ENCODE measurements at regions not wholly inside any gene's neighbourhood (a gene's known extent, or its start where the extent isn't known, plus 50 kb on each side); places are given as distances from the start of the nearest gene placed in this dataset.

DNA sequence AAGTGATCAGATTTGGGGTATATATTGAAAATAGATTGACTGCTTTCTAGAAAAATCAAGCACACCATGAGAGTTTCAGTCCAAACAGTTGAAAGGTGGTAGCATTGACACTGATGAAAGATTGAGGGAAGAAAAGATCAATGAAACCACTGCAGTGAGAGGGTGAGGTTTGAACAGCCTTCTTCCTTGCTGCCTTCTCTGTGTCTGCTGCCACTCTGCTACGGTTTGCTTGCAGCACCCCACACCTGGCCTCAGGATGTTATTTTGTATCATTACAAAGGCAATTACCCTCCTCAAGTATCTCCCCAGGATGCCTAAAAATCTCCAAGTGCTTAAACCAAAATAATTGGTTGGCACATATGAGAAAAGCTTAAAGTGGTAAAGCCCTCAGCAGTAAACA lies 683.6 kb upstream of the ARPP21 start:
- DNase-seq (ENCODE audit: low read depth, low spot score): no peak

DNA sequence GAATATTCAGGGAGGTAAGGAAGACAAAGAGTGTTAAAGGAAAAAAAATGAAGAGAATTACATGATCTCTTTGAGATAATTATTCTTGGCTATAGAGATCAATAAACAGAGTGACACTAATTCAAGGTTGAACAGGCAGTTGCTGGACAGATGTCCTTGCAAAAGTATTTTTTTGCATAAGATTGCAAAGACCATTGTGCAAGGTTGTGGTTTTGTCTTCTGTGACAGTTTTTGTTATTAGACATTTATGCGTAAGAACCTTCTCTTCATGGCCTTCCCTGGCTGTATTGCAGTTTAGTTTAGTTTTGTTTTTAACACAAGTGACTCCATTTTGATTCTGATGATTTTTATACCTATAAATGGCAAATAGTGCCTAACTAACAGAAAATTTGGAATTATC lies 682.8 kb upstream of the ARPP21 start:
- no peak for DNase-seq (ENCODE audit: low read depth, low spot score)

GRCh38 chr3:34957677-34958076 lies 681.6 kb upstream of the ARPP21 start:
- DNase-seq (ENCODE audit: low read depth, low spot score): no peak

- no peak for DNase-seq (ENCODE audit: low read depth, low spot score)
Measured at GRCh38 chr3:34969513-34969912, 669.8 kb upstream of the ARPP21 start.

DNA sequence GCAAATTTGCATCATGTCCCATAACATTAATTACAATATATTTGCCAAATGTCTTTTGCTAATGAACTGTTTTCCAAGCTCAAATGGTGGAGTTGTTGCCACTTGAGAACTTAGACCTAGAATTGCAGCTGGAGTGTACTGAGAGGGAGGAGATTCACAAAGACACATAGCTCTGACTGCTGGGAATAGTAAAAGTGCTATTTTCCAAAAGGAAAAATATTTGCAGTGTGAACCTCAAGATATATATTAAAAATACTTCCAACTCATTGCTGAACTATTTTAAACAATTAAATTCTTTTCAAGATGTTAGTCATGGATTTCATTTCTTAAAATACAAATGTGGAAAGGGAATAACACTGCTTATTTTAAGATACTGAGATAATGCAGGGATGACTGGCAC lies 666.8 kb upstream of the ARPP21 start:
- no peak for DNase-seq (ENCODE audit: low read depth, low spot score)

DNA sequence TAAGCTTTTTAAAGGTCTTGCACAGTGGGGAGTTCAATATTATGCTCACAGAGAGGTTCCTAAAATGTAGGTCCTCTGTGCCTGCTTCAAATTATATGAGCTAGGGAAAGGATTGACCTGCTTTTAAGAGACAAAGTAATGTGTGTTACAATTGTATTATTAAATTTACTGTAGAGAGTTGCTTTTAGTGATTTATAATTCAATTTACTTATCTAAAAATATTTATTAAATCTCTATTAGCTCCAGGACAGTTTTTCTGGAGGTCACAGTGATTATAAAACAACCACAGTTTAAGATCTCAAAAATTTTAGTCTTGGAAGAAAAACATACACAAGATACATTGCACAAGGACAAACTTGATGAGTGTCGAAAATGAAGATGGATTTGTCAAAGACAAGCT lies 665.7 kb upstream of the ARPP21 start:
- no peak for DNase-seq (ENCODE audit: low read depth, low spot score)

DNA sequence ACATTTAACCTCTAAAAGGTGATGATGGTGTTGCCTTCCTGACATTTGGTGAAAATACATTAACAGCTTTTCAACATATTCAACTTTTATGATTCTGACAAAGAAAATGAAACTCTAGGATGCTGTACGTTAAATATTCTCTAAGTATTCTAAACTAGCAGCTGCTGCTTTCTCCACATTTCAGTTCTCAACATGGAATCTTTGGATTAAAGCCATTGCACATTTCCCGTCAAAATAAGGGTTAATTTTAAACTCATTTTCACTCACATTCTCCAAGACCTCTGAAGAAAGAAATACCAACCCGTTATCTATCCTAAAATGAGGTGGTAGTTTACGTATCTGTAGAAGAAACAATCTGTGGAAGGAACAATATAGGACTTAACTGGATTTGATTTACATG lies 655.7 kb upstream of the ARPP21 start:
- DNase-seq (ENCODE audit: low read depth, low spot score): no peak

- DNase-seq (ENCODE audit: low read depth, low spot score): no peak
Measured at GRCh38 chr3:34988296-34988695, 651.0 kb upstream of the ARPP21 start.

DNA sequence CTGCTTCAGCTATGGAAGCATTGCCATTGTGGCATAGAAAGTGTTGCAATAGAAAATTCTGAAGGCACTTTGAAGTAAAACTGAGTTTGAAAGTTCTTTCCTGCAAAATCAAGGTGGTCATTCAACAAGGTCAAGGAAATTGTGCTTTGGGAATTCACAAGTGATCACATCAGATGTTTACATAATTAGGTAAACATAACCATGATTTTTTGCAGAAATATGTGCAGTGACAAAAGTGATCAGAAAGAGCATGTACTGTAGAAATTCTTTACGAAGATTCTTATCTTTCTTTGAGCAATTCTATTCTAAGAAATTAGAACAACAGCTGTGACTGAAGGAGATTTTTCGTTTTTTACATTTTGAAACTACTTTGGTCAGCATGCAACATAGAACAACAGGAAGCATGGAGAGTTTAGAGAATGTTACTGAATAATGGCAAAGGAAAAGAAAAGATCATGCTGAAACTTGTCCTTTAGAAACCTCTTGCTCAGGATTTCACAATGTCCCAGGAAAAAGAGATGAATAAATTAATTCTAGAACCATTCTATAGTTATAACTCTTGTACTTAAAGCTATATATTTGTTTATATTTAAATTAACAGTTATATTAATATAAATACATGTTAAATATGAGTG lies 643.4 kb upstream of the ARPP21 start:
- DNase-seq (ENCODE audit: low read depth, low spot score): no peak

DNA sequence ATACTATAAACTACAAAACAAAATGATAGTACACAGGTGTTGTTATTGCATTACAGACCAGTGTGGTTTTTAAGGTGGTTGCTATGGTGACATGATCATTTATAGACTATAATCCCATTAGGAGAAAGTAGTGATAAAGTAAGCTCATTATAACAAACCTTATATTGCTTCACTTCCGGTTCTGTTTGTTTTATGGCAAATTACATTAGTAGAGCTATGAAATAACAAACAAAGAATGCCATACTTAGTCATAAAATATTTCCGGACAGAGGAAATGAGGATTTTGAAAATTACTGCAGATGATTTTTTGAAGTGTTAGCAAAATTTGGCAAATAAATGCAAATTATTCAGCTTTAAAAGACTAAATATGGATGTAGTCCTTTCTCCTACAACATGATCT lies 640.4 kb upstream of the ARPP21 start:
- DNase-seq (ENCODE audit: low read depth, low spot score): no peak

DNA sequence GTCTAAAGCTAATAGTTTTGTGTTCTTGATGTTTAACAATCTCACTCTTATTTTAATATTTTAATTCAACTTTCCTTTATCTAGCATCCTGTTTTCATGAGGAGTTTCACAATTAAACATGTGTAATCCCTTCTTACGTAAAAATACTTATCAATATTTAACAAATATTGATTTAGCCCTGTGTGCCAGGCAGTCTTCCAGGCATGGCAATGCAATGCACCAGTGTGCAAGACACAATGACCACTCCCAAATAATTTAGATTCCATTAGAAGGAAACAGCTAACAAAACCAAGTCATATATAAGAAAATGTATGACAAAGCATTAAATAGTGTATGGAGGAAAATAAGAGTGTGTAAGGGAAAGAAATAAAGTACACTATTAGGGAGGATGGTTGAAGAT lies 627.1 kb upstream of the ARPP21 start:
- DNase-seq (ENCODE audit: low read depth, low spot score): no peak

DNA sequence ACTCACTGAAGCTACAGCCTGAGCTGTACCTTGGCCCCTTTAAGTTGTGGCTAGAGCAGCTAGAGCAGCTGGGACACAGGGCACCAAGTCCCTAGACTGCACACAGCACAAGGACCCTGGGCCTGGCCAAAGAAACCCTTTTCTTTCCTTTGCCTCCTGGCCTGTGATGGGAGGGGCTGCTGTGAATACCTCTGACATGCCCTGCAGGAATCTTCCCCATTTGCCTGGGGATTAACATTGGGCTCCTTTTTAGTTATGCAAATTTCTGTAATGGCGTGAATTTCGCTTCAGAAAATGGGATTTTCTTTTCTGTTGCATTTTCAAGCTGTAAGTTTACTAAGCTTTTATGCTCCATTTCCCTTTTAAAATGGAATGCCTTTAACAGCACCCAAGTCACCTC lies 611.2 kb upstream of the ARPP21 start:
- DNase-seq (ENCODE audit: low read depth, low spot score): no peak

- DNase-seq (ENCODE audit: low read depth, low spot score): no peak
Measured at GRCh38 chr3:35042210-35042991, 596.9 kb upstream of the ARPP21 start.

DNA sequence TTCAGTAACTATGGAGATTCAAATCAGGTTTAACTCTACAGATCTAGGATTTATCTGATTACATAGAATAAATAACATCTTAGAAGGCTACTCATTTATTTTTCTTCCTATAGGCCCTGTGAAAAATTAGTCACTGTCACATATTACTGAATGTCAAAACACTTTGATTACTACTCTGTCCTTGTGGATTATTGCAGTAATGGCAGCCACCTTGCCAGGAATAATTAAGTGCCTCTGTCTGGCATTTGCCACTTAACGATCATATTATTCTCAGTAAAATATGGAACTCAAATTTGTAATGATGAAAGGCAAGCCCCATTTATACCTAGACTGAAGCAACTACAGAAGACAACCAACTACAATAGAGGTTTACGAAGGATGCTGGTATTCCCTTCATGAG lies 596.3 kb upstream of the ARPP21 start:
- no peak for DNase-seq (ENCODE audit: low read depth, low spot score)

DNA sequence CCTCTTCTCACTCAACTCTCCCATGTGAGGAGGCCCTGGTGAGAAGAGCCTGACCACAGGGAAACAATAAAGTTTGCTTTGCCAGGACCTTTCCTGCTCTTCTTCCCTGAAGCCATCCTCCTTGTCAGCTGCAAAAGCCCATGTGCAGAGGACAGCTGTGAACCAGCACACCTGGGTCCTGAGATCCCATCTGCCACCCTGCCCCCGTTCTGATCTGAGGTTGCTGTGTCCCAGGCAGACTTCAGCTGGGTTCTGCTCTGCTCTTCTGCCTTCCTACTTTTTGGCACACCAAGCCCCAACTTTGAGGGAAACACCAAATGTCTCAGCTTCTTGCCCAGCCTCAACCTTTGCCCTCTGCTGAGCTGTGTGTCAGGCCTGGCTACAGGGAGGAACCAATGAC lies 595.1 kb upstream of the ARPP21 start:
- no peak for DNase-seq (ENCODE audit: low read depth, low spot score)

- DNase-seq (ENCODE audit: low read depth, low spot score): no peak
Measured at GRCh38 chr3:35045118-35045517, 594.2 kb upstream of the ARPP21 start.

DNA sequence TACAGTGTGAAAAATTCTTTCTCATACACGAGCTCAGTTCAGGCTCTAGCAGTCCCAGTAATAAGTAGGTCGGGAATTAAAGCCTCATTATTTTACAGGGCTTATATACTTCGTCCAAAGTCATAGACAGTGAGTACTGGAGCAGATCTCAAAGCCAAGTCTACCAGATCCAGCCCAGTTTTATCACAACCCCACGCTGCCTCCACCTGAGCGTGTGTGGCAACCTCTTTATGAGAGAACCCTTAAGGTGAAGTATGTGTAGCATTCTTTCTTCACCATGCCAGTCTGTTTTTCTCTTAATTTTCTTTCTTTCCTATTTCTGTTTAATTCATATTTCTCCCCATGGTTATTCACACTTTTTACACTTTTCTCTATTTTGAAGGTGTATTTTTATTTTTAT lies 574.6 kb upstream of the ARPP21 start:
- DNase-seq (ENCODE audit: low read depth, low spot score): no peak

DNA sequence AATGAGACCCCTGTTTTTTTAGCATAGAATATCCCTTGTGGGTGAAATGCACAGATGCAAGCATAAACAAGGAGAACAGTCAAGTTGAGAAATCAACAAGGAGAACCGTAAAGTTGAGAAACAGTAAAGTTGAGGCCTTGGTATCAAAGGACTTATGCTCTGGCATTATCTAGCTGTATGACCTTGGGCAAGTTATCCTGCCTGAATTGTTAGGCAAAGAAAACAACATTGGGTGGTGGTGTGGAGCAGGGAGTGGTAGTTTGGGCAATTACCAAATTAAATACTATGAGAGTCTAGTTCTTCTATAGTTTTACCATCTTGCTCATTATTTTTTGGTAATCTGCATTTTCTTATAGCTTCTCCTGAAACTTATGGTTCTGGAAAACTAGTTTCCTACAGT lies 573.4 kb upstream of the ARPP21 start:
- no peak for DNase-seq (ENCODE audit: low read depth, low spot score)

DNA sequence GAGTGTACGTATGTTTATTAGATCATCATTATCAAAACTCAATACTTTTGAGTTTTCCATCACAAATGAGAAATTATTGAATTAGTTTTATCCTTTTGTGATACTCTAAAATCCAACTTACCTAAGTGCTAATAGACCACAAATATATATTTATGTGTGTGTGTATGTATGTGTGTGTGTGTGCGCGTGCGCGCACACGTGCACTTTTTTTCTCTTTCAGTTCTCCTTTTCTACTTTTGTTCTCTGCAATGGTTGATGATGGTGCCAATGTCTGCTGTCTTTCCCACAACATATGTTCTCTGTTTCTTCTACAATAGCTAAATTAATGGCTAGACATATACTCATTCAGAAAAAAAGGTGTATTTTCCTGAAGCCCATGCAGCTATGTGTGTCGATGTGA lies 571.6 kb upstream of the ARPP21 start:
- no peak for DNase-seq (ENCODE audit: low read depth, low spot score)

DNA sequence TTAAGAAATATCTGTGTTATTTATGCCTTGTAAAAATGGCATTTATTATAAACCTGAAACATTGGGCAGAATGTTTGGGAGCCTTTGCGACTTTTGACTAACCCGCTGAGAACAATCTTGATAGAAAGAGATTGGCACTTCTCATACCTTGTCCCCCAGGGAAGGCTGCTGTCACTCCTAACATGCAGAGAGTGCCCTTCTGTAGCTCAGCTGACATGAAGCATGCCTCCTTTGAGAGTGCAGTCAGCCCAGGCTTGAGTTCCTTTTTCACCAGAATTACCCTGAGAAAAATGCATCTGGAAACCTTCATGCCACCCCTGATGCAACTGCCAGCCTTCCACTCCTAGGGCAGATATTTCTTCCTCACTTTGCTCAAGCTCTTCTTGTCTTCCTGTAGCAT lies 569.2 kb upstream of the ARPP21 start:
- no peak for DNase-seq (ENCODE audit: low read depth, low spot score)

DNA sequence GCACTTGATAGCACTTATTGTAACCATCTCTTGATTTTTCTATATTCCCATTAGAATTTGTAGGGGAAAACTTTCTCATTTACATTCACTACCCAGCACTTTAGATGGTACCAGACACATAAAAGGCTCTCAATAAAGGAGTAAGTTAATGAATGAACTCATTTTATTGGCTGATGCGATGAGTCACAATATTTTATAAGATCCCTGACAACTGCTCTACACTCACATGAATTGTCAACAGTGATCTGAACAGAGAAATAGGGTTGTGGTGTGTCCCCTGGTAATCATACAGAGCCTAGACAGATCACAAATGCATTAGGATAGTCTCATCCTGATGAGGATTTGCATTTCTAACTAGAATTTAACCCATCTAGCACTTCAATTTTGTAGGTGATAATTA lies 567.6 kb upstream of the ARPP21 start:
- DNase-seq (ENCODE audit: low read depth, low spot score): no peak

DNA sequence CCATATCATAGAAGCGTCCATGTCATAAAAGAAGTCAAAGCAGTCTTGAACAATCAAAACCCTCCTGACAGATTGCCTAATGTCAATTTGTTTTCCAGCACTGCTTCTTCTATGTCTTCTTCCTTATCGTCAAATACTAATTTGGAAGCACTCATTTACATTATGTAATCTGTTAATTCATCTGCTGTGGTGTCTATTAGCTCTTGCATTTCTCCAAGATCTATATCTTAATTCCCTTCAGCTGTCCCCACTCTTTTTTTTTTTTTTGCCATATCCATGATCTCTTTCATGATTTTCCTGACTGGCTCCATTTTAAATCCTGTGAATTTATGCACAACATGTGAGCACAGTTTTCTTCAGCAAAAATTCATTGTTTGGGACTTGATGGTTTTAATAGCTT lies 560.5 kb upstream of the ARPP21 start:
- DNase-seq (ENCODE audit: low read depth, low spot score): no peak

- no peak for DNase-seq (ENCODE audit: low read depth, low spot score)
Measured at GRCh38 chr3:35079403-35079802, 559.9 kb upstream of the ARPP21 start.

GRCh38 chr3:35081899-35082298 lies 557.4 kb upstream of the ARPP21 start:
- DNase-seq (ENCODE audit: low read depth, low spot score): no peak

Data from smooth muscle cell of the brain vasculature (primary cell).